ENCODE measurements at regions not wholly inside any gene's neighbourhood (a gene's known extent, or its start where the extent isn't known, plus 50 kb on each side); places are given as distances from the start of the nearest gene placed in this dataset.

- Histone ChIP-seq H3K27me3 (ENCODE audit: insufficient read depth) (no peaks in the 10 kb centered on the region), H3K79me2 (replicated peaks; ENCODE audit: insufficient read depth) (no peaks in the 10 kb centered on the region), H3F3A (replicated peaks; ENCODE audit: low read depth) (no peaks in the 10 kb centered on the region), H3K9me2 (ENCODE audit: insufficient read depth) (peaks cover 19% of the 10 kb centered on the region; the same call in 1 of the 2 replicates), H2AFZ (no peak overlapping the region), H3K4me2 (no peak overlapping the region), H4K20me1 (replicated peaks; ENCODE audit: insufficient read depth) (no peaks in the 10 kb centered on the region), H3K4me1 (ENCODE audit: insufficient read depth) (peaks cover 6% of the 10 kb centered on the region; the same call in 1 of the 2 replicates), H3K36me3 (ENCODE audit: insufficient read depth) (no peaks in the 10 kb centered on the region), H3K27ac (ENCODE audit: low read depth) (no peak overlapping the region), H3K4me3 (no peak overlapping the region)
- no peak overlapping the region for H3K4me3 Mint-ChIP-seq
- peaks cover 3% of the 10 kb centered on the region; the same call in 1 of the 3 replicates for H3K9me3 Mint-ChIP-seq
- DNase-seq (ENCODE audit: low spot score): no peak
- peaks cover 7% of the 10 kb centered on the region for H3K4me1 Mint-ChIP-seq
- TF ChIP-seq STAT1 (IDR thresholded peaks at IDR 0.05; ENCODE audit: unreplicated experiment) (no peak), JUNB (IDR thresholded peaks at IDR 0.05; ENCODE audit: unreplicated experiment) (no peak), EZH2phosphoT487 (IDR thresholded peaks at IDR 0.05; ENCODE audit: unreplicated experiment) (no peak), NANOG (IDR thresholded peaks at IDR 0.05; ENCODE audit: borderline replicate concordance) (no peak), ZNF114 (CRISPR knock-in tag; IDR thresholded peaks at IDR 0.05) (no peak), POLR2AphosphoS5 (IDR thresholded peaks at IDR 0.05; ENCODE audit: low read depth) (no peak), ZNF331 (CRISPR knock-in tag; IDR thresholded peaks at IDR 0.05; ENCODE audit: low read depth) (no peak), REST (IDR thresholded peaks at IDR 0.05; ENCODE audit: unreplicated experiment) (no peak)
- no peaks in the 10 kb centered on the region for H3K27me3 Mint-ChIP-seq (ENCODE audit: insufficient read depth, low read depth, poor library complexity)
- H3K27ac Mint-ChIP-seq: no peak overlapping the region
- H3K36me3 Mint-ChIP-seq (ENCODE audit: low read depth): no peaks in the 10 kb centered on the region
- no peak for ATAC-seq
Measured at GRCh38 chr5:54720341-54720740, 202.8 kb downstream of the SNX18 start.

- no peaks in the 10 kb centered on the region for H4K20me1 ChIP-seq (replicated peaks; ENCODE audit: insufficient read depth)
- Mint-ChIP-seq H3K27me3 (ENCODE audit: insufficient read depth, low read depth, poor library complexity) (no peaks in the 10 kb centered on the region), H3K9me3 (peaks cover 3% of the 10 kb centered on the region; the same call in 1 of the 3 replicates), H3K36me3 (ENCODE audit: low read depth) (no peaks in the 10 kb centered on the region), H3K4me1 (peaks cover 7% of the 10 kb centered on the region), H3K27ac (no peak overlapping the region), H3K4me3 (no peak overlapping the region)
- no peaks in the 10 kb centered on the region for H3K79me2 ChIP-seq (replicated peaks; ENCODE audit: insufficient read depth)
- peak; percentile 58 for DNase-seq (ENCODE audit: low spot score)
- no peak overlapping the region for H3K4me3 ChIP-seq
- no peaks in the 10 kb centered on the region for H3K36me3 ChIP-seq (ENCODE audit: insufficient read depth)
- peak; percentile 97 for ATAC-seq
- H3K27me3 ChIP-seq (ENCODE audit: insufficient read depth): no peaks in the 10 kb centered on the region
- H3K9me2 ChIP-seq (ENCODE audit: insufficient read depth): 0 out of 2 replicates have a peak, but pooled peaks cover 17% of the 10 kb centered on the region
- H3K4me1 ChIP-seq (ENCODE audit: insufficient read depth): peaks cover 6% of the 10 kb centered on the region; the same call in 1 of the 2 replicates
- no peak overlapping the region for H2AFZ ChIP-seq
- H3K27ac ChIP-seq (ENCODE audit: low read depth): no peak overlapping the region
- H3F3A ChIP-seq (replicated peaks; ENCODE audit: low read depth): no peaks in the 10 kb centered on the region
- no peak overlapping the region for H3K4me2 ChIP-seq
- TF ChIP-seq EZH2 (IDR thresholded peaks at IDR 0.05; ENCODE audit: low read depth, unreplicated experiment) (no peak), CTCF (conservative IDR thresholded peaks at IDR 0.05; ENCODE audit: low read depth in 2 of 2) (no peak)
Measured at GRCh38 chr5:54719384-54720283, 202.1 kb downstream of the SNX18 start.

All from GM23338 (cell line).